Activated CD8-positive, alpha-beta T cell treated with anti-CD3 and anti-CD28 coated beads for 36 hours (primary cell): ENCODE measurements at regions not wholly inside any gene's neighbourhood (a gene's known extent, or its start where the extent isn't known, plus 50 kb on each side); places are given as distances from the start of the nearest gene placed in this dataset.

Experiments
- ATAC-seq: fragments of 200-7000 bp; cut with Tn5 transposase; one replicate; pipeline ENCODE4 v1.10.0; 2021; ENCODE audit warnings: mild to moderate bottlenecking, moderate library complexity
- CTCF ChIA-PET: fragments of 350-600 bp; sonication (Branson Sonifier 250); formaldehyde crosslinking; loops from one replicate; lab custom pipeline; 2021; ENCODE audit warnings: antibody characterized with exemption; lab: Charles Lee
- POLR2A ChIA-PET: fragments of 350-600 bp; sonication (Branson Sonifier 250); formaldehyde crosslinking; loops from one replicate; lab custom pipeline; 2021; ENCODE audit warnings: antibody characterized with exemption; lab: Charles Lee
- DNase-seq: peaks from one replicate; pipeline ENCODE4 v3.0.0-alpha.2; 2020
- H3K27ac Mint-ChIP-seq: one replicate; pipeline ENCODE4 v1.8.0; 2021; ENCODE audit warnings: mild to moderate bottlenecking, mixed read lengths
- H3K27me3 Mint-ChIP-seq: one replicate; pipeline ENCODE4 v1.8.0; 2021; ENCODE audit warnings: mixed read lengths
- H3K36me3 Mint-ChIP-seq: one replicate; pipeline ENCODE4 v1.8.0; 2021; ENCODE audit warnings: low read depth, mixed read lengths
- H3K4me1 Mint-ChIP-seq: one replicate; pipeline ENCODE4 v1.8.0; 2021; ENCODE audit warnings: low read depth, mixed read lengths
- H3K4me3 Mint-ChIP-seq: one replicate; pipeline ENCODE4 v1.8.0; 2021; ENCODE audit warnings: mild to moderate bottlenecking, moderate library complexity, mixed read lengths
- H3K9me3 Mint-ChIP-seq: one replicate; pipeline ENCODE4 v1.8.0; 2021; ENCODE audit warnings: mixed read lengths
- intact Hi-C: fragments of 100-400 bp; cut with micrococcal nuclease; formaldehyde crosslinking; loops from one replicate; pipeline ENCODE4 v1.10.0; 2022
- TF ChIP-seq, protein P1 (sequence below): fragments of 200-600 bp; IDR thresholded peaks from one replicate; pipeline ENCODE4 v1.8.0; 2022; ENCODE audit warnings: antibody characterized with exemption, mild to moderate bottlenecking

DNA sequence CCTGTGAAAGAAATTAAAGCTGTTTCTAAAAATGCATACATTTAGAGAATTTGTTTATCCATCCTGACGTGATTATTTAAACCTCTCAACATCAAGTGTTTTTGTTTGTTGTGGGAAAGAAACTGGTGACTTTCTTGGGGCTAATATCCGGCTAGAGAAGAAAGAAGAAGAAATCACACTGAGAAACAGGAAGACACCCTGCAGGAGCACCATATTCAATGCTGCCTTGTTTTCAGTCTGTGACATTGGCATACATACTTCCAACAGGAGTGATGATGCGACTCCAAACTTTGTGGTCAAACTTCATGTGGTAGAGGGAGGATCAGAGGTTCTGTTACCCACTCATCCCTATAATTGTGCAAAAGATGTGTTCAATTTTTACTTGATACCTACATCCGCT lies 997.6 kb upstream of the CITED2 start:
- ChIA-PET CTCF (no interaction called here), POLR2A (no interaction called here)
- Mint-ChIP-seq H3K9me3 (no peaks in the 10 kb centered on the region), H3K4me3 (no peak overlapping the region), H3K27ac (no peak overlapping the region), H3K27me3 (no peaks in the 10 kb centered on the region), H3K4me1 (no peaks in the 10 kb centered on the region), H3K36me3 (no peaks in the 10 kb centered on the region)
- intact Hi-C loops = no loop called here
- DNase-seq (no peak), ATAC-seq (no peak)
- TF ChIP-seq, protein P1, sequence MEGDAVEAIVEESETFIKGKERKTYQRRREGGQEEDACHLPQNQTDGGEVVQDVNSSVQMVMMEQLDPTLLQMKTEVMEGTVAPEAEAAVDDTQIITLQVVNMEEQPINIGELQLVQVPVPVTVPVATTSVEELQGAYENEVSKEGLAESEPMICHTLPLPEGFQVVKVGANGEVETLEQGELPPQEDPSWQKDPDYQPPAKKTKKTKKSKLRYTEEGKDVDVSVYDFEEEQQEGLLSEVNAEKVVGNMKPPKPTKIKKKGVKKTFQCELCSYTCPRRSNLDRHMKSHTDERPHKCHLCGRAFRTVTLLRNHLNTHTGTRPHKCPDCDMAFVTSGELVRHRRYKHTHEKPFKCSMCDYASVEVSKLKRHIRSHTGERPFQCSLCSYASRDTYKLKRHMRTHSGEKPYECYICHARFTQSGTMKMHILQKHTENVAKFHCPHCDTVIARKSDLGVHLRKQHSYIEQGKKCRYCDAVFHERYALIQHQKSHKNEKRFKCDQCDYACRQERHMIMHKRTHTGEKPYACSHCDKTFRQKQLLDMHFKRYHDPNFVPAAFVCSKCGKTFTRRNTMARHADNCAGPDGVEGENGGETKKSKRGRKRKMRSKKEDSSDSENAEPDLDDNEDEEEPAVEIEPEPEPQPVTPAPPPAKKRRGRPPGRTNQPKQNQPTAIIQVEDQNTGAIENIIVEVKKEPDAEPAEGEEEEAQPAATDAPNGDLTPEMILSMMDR = no peak

DNA sequence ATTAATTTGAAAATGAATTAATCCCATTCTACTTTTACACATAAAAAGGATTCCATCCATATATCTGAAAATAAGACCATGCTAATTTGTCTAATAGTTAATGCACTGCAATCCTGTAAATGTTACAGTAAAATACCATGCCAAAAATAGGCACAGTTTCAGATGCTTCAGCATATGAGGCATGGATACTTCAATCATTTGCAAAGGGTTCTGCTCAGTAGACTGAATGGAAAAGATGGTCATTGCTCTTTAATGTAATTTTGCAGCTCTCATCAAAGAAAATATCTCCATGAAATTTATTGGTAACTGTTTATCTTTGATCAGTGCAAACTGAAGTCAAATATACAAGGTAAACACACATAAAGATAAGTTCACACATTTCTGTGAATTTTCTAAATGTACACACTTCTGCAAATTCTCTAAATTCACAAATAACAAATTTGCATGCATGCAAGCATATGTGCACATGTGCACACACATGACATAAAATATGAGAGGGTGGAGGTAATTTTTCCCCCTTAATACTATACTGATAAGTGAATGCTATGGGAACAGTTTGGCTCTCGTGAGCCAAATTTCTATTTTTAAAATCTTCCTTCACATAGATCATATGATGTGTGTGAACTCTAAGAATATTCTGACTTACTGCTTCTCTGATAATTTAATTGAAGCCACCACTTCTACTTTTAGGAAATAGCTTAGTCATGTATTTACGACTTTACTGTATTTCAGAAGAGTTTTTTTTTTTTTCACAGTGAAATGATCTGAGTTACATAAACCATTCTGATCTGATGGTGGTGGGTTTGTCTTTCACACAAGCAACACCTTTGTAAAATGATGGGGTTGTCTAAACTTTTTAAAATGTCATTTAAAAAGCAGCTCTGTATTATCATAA lies 996.8 kb upstream of the CITED2 start:
- no peak overlapping the region for H3K27ac Mint-ChIP-seq
- CTCF ChIA-PET = no interaction called here
- ATAC-seq = no peak
- POLR2A ChIA-PET = no interaction called here
- intact Hi-C loops = no loop called here
- H3K4me1 Mint-ChIP-seq = no peaks in the 10 kb centered on the region
- TF ChIP-seq, protein P1 = no peak
- H3K27me3 Mint-ChIP-seq = no peaks in the 10 kb centered on the region
- no peak overlapping the region for H3K4me3 Mint-ChIP-seq
- H3K9me3 Mint-ChIP-seq = no peaks in the 10 kb centered on the region
- H3K36me3 Mint-ChIP-seq = no peaks in the 10 kb centered on the region
- no peak for DNase-seq

DNA sequence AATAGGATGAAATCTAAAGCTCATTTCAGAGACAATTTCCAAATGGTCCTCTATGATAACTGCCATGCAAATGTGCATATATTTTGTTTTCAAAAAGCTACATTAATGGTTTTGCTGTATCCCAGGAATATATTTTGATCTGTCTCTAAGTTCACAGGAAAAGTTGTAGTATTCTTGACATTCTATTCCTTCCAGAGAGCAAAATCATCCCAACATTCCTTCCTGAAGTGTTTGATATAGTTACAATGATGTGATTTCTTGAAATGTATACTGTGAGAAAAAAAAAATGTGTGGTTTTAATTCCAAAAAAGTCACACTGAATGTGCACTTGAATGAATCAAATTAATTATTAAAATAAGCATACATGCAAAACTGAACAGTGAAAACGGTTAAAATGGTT lies 996.0 kb upstream of the CITED2 start:
- intact Hi-C loops = no loop called here
- ATAC-seq (no peak), DNase-seq (no peak)
- POLR2A ChIA-PET = no interaction called here
- TF ChIP-seq, protein P1 = no peak
- no peaks in the 10 kb centered on the region for H3K9me3 Mint-ChIP-seq
- no peaks in the 10 kb centered on the region for H3K27me3 Mint-ChIP-seq
- H3K27ac Mint-ChIP-seq = no peak overlapping the region
- no peaks in the 10 kb centered on the region for H3K36me3 Mint-ChIP-seq
- H3K4me1 Mint-ChIP-seq = no peaks in the 10 kb centered on the region
- H3K4me3 Mint-ChIP-seq = no peak overlapping the region
- CTCF ChIA-PET = no interaction called here

DNA sequence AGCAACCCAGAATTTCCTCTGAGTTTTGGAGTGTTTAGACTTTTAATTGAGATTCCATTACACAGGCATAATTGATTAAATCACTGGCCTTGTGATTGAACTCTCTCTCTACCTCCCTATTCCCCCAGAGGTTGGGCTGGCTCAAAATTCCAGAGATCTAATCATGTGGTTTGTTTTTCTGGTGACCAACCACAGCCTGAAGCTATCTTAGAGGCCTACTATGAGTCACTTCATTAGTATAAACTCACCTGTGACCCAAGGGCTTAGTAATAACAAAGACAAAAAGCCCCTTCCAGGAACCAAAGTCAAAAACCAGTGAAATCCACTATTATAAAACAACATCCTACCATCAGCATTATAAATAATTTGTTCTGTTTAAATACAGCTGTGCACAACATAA lies 992.5 kb upstream of the CITED2 start:
- intact Hi-C loops = no loop called here
- H3K9me3 Mint-ChIP-seq = peaks cover 6% of the 10 kb centered on the region
- H3K36me3 Mint-ChIP-seq = no peaks in the 10 kb centered on the region
- CTCF ChIA-PET = no interaction called here
- DNase-seq (no peak), ATAC-seq (no peak)
- H3K4me1 Mint-ChIP-seq = no peaks in the 10 kb centered on the region
- TF ChIP-seq, protein P1 = no peak
- no peaks in the 10 kb centered on the region for H3K27me3 Mint-ChIP-seq
- no peak overlapping the region for H3K27ac Mint-ChIP-seq
- POLR2A ChIA-PET = no interaction called here
- no peak overlapping the region for H3K4me3 Mint-ChIP-seq

DNA sequence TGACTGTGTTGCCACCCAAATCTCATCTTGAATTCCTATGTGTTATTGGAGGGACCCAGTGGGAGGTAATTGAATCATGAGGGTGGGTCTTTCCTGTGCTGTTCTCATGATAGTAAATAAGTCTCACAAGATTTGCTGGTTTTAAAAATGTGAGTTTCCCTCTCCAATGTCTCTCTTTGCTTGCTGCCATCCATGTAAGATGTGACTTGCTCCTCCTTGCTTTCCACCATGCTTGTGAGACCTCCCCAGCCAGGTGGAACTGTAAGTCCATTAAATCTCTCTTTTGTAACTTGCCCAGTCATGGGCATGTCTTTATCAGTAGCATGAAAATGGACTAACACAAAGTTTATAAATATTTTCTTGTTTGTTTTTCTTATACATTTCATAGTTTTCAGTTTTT lies 990.5 kb upstream of the CITED2 start:
- TF ChIP-seq, protein P1 = no peak
- intact Hi-C loops = no loop called here
- POLR2A ChIA-PET = no interaction called here
- H3K4me3 Mint-ChIP-seq = no peak overlapping the region
- ATAC-seq (no peak), DNase-seq (no peak)
- CTCF ChIA-PET = no interaction called here
- no peaks in the 10 kb centered on the region for H3K4me1 Mint-ChIP-seq
- no peaks in the 10 kb centered on the region for H3K27me3 Mint-ChIP-seq
- peaks cover 6% of the 10 kb centered on the region for H3K9me3 Mint-ChIP-seq
- H3K36me3 Mint-ChIP-seq = no peaks in the 10 kb centered on the region
- H3K27ac Mint-ChIP-seq = no peak overlapping the region
